SW 1271 (cell line): ENCODE measurements at regions not wholly inside any gene's neighbourhood (a gene's known extent, or its start where the extent isn't known, plus 50 kb on each side); places are given as distances from the start of the nearest gene placed in this dataset.

ENCODE experiments used
- DNase-seq, 2 experiments: peaks; one replicate each; lab custom pipeline; 2025; lab: John Stamatoyannopoulos, UW

DNA sequence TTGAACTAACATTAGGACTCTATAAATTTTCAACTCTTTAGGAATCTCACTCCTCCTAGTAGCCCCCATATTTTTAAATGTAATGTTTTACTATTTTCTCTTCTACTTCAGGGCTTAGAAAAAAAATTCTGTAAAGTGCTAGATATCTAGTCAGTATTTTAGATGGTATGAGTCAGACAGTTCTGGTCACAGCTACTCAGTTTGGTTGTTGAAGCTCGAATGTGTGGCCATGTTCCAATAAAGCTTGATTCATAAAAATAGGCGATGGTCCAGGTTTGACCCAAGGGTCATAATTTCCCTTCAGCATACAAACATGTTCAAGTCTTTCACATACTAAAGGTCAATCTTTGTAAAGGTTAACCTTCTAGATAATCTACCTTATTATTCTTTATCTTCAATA lies 566.0 kb upstream of the CDH18 start:
- no peak for DNase-seq

DNA sequence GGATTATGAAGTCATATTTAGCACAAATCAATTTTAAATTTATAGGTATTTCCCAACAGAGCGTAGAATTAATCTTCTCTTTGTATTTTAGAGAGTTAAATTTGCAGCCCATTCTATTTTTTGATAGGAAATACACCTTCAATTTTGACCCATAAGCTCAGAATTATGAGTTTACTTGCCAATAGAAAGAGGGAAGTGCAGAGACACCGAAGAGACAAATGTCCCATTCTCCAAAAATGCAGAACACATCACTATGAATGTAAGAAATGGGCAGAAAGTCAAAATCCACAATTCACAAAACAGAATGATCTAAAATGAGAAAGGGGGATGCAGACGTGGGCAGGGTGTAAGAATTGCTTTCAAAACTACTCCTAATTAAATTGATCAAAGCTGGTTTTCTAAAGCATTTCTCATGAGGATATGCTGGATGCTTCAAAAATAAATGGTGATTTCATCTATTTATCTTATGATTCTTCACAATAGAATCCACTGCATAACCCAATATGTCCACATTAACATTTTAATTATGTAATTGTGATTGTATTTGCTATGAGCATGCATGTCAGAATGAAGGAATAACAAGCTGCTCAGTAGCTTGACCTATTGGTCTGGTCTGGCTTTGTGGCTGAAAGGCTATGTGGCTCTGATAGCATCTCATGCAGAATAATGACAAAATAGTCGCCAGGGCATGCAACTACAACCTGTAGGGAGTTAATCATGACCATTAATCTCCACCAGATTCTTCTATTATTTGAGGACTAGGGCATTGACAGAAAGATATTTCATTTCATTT lies 550.1 kb upstream of the CDH18 start:
- DNase-seq: no peak

DNA sequence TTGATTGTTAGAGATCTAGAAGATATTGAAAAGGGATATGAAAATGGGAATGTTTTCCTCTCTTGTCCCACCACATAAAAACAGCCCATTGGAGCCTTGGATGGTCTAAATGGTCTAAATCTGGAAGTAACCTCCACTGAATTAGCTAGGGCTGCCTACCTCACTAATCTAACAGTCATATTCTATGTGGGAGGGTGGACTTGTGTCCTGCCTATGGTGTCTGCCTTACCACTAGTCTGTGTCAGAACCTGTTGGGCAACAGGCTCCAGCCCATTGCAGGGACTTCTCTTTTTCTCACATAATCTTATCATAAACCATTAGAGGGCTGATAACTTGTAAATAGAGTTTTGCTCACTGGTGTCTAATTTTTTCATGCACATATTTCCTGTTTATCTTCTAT lies 548.8 kb upstream of the CDH18 start:
- no peak for DNase-seq

DNA sequence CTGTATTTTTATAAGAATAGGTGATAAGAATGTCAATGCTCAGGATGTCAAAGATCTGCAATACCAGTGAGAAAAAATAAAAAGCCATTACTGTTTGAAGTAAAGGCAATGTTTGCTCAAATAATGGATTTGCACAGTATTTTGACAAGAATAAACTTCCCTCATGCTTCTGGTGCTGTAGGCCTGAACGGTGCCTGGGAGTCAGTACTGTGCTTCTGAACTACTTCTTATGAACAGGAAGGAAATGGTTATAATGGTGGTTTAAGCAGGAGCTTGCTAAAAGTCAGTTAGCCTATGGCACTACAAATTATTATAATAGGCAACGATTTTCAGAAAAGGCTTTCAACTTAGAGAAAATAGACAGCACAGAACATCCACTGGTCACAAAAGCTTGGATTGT lies 548.3 kb upstream of the CDH18 start:
- DNase-seq: no peak

DNA sequence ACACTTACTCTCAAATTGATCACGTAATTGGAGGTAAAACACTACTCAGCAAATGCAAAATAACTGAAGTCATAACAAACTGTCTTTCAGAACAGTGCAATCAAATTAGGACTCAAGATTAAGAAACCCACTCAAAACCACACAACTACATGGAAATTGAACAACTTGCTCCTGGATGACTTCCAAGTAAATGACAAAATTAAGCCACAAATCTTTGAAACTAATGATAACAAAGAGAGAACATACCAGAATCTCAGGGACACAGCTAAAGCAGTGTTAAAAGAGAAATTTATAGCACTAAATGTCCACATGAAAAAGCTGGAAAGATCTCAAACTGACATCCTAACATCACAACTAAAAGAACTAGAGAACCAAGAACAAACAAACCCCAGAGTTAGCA lies 540.5 kb upstream of the CDH18 start:
- no peak for DNase-seq

DNA sequence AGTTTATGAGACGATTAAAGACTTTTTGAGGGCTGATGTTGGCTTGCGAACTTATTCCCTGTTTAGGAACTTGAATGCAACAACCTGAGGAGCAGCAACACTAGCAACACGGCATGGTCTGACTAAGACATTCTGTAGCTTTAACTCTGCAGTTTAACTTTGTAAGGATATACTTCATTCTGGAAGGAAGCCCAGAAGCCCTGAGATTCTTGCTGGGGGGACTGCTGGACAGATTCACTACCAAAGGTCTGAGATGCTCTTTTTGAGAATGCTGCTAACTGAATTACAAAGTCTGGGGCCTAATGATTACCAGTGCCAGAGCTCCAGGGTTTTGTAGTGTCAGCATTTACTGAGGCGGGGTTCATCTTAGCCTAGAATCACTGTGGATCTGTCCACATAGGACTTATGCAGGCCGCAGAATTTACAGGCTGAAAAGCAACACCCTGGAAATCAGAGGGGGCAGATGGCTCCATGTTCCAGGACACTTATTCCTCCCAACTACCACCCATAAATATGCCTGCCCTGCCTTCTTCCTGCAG lies 537.1 kb upstream of the CDH18 start:
- no peak for DNase-seq

DNA sequence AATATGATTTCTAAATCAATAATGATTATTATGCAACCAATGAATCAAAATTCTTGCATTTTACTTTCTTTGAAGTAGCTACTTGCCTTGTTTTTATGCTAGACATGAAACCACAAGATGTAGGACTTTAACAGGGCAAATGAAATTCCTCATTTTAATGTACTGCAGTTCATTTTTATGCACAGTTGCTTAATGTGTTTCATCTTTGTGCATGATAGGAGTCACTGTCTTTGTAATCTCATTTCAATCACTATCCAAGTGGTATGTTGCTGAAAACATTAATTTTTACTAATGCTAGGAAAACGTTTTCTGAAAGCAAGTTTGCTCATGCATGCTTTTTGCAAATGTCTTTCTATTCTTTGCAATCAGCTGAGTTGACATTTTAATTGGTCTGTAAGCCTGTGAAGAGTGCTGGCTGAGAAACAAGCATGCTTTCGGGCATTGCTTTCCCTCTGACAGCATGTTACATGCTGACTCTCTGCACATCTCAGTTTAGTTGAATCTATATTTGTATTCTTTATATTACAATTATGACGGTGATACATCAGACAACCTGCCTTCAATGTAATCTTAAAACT lies 535.0 kb upstream of the CDH18 start:
- DNase-seq: no peak

DNA sequence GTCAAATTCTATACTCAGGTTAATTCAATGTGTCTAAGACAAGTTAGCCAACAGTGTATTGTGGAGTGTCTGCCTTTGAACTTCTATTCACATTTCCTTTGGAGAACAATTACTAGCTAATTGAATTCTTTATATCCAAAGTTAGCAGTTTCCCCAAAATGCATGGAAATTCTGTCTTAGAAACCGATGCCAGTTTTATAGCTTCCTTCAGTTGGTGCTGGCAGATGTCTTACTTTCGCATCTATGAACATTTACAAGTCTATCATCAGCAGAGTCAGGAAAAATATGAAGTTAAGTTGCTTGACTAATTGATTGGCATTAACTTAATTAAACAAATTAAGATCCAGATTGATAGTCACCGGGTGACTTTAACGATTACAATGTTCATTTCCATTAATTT lies 527.6 kb upstream of the CDH18 start:
- no peak for DNase-seq

DNA sequence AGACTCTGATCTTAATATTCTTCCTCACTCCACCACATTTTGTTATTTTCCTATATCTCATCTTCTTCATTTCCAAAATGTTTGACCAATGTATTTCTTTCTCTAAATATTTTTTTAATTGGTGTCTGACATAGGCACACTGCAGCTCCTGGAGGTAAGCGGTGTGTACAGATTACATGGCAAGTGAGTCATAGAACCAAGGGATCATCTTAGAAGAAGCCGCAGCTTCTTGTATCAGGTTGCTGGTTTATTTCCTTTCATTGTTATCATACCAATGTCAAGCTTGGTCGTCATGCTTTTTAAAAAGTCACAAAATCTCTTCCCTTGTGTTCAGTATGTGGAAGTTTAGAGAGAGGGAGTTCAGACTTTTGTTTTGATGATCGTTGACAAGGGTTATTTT lies 526.1 kb upstream of the CDH18 start:
- no peak for DNase-seq

DNA sequence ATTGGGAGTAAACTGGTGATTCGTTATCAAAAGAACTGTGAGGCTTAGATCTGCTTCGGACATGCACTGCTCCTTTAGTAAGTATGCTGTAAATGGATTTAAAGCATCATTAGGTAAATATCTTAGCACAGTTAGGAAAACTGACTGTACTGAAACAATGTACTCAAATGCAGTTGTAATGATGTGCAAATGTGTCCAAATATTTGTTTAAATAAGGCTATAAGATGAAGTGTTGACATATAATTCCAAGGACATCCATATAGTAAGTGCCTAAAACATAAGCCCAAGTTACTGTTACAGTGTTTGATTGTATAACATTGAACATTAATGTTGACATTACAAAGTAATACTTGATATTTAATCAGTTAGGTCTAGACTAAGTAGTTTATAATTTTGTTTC lies 512.5 kb upstream of the CDH18 start:
- no peak for DNase-seq

DNA sequence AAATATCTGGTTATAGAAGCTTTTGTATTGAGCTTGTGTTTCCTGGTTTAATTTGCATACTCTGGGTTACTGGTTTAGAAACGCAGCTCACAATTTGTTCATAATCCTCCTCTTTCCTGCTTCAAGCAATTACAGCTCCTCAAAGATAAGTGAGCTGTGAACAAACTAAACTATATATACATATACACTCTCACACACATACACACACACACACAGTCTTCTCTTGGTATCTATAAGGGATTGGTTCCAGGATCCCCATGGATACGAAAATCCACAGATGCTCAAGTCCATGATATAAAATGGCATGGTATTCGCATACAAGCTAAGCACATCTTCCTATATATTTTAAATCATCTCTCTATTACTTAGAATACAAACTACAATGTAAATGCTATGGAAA lies 510.9 kb upstream of the CDH18 start:
- no peak for DNase-seq

DNA sequence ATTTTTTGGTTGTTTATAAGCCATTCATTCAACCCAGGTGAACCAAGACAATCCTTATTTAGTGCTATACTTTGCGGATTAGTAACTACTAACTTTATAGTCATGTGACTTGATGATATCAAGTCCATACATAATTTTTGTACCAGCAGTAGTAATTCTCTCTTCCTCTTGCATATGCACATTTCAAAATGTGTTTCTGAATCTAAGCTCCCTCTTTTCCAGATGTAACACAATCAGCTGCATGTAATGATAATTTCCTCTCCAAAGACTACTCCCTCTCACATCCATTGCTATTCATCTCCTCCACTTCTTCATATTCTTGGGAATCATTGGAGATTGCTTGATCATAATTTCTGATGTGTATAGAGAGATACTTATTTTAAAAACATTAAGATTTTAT lies 510.1 kb upstream of the CDH18 start:
- DNase-seq: no peak

DNA sequence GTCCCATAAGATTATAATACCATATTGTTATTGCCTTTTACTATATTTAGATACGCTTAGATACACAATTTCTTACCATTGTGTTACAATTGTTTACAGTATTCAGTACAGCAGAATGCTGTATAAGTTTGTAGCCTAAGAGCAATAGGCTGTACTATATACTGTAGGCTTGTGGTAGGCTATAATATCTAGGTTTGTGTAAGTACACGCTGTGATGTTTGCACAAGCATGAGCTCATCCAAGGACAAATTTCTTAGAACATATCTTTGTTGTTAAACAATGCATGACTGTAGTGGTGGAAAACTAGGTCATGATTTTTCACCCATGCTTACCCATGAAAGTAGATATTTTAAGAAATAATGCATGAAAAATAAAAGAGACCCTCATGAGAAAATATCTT lies 509.4 kb upstream of the CDH18 start:
- DNase-seq: no peak

DNA sequence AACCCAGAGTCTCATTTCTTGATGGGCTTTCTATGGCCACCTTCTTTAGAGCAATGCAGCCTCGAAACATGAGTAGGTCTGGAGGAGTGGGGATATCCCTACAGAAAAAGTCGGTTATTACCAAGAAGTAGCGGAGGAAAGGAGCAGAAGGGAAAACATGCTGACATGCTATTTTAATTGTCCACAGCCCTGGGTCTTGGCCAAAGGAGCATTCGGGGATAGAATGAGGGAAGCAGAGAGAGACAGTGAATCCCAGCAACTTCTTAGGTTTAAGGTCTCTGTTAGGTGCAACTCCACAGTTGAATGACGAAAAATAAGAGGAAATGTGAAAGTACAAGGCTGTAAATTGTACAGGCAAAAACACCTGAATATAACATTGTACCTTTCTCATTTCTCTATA lies 506.7 kb upstream of the CDH18 start:
- DNase-seq: no peak

DNA sequence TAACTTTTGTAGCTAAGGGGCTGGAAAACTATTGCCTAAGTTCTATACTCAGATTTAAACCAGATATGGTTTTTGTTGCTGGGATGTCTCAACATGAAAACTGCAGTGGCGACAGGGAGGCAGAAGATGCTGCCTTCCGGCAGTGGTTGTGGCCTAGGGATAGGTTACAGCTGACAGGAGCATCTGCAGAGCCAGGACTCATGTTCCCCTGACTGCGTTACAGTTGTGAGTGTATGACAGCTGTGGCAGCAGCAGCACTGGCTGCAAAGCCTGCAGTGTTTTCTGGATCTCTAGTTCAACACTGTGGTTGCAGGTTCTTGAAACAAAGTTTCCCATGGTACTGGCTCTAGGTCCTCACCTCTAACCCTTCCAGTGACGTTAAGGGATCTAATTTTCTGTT lies 498.8 kb upstream of the CDH18 start:
- no peak for DNase-seq

DNA sequence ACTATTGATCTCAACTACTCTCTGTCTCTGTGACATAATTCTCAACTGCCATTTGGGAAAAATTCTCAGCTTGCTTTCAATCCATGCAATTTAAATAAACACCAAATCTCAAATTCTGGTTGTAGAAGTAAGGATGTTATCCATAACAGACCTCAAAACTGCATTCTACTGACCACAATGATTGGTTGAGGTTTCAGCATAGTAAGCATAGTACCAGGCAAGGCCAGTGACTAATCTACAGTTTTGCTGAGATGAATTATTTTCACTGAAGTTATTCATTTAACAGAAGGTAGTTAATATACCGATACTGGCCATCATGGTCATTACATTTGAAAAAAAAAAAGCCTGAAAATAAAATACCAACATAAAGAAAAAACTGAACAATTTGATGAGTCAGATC lies 488.0 kb upstream of the CDH18 start:
- no peak for DNase-seq

DNA sequence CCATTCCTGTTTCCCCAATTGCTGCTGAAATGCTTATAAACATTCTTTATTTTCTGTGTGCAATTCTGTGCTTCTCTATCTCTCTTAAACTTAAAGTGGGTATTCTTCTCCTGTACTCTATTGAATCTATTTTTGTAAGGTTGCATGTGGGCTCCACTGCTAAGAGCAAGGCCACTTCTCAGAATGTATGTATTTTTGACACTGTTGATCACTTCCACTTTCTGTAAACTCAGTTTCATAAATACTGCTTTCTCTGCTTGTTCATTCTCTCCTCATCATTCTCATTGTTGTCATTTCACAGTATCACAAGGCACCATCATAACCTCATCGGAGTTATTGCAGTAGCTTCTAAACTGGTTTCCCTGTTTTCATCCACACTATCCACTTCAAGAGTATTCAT lies 483.0 kb upstream of the CDH18 start:
- no peak for DNase-seq

DNA sequence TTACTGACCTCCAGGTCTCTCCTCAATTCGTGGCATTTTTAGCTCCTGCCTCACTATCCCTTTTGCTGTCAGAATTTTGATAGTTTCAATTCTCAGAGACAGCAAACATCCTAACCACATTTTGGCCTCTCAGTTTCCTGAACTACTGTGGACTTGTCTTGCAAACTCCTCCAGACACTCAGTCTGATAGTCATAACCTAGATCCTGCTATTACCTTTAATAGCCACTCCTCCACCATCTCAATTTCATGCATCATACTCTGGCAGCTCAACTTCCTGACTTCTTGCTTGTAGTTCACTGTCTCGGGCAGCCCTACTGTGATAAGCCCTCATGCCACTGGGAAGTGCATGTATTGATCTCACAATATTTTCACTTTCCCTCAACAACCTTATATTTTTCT lies 481.8 kb upstream of the CDH18 start:
- no peak for DNase-seq

DNA sequence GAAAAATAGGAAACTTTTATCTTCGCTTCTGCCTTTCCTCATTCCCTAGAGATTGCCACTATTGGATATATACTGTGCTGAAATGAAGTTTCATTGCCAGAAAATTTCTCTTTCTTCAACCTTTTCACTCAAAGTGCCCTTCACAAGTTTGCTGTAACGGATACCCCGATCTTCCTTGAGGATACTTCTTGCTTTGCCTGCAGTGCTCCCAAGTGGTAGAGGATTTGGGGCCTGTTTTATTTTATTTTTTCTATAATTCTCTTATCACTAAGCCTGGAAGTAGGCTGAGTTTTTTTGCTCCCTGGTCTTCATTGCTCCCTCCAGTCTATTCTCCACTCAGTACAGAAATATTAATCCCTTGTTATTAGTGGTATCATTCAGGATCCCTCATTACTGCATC lies 481.4 kb upstream of the CDH18 start:
- no peak for DNase-seq

DNA sequence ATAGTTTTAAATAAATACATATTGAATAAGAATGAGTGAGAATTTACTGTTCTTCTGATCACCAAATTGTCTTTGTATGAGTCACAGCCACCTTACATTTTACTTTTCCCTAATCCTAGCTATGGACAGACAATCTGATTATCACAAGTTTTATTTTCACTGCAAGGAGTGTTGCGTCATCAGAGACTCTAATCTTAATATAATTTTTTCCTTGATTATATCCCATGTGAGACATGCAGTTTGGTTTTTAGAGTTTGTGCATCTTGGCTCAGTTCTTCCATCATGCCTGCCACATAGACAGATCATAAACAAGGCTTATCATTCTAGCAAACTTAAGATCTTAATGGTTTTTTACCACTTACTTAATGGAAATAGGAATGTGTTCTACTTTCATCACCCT lies 478.5 kb upstream of the CDH18 start:
- no peak for DNase-seq

DNA sequence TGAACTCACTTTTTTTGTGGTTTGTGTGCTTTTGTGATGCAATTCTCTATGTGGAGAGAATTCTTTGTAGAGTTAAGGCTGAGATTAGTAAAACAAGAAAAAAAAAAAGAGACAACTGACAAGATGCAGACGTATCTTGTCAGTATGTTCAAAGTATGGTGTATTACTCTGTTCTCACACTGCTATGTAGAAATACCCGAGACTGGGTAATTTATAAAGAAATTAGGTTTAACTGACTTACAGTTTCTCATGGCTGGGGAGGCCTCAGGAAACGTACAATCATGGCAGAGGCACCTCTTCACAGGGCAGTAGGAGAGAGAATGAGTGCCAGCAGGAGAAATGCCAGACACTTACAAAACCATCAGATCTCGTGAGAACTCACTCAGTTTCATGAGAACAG lies 475.2 kb upstream of the CDH18 start:
- no peak for DNase-seq

DNA sequence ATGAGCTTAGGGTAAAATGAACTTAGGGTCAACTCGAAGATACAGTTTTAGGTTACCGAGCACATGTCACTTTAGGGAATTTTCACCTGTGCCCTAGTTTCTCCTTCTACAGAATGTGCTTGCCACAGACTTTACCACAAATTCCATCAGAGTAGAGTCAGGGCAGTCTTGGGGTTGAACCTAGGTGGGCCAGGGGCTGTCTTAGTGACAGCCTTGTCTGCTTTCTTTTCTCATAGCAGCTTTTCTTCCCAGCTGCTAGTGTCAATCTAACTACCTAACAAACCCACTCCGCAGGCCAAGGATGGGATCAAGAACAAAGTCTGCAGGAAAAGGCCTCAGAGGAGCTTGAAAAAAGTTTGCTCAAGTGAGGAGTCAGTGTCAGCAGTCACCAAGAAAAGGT lies 458.1 kb upstream of the CDH18 start:
- no peak for DNase-seq

DNA sequence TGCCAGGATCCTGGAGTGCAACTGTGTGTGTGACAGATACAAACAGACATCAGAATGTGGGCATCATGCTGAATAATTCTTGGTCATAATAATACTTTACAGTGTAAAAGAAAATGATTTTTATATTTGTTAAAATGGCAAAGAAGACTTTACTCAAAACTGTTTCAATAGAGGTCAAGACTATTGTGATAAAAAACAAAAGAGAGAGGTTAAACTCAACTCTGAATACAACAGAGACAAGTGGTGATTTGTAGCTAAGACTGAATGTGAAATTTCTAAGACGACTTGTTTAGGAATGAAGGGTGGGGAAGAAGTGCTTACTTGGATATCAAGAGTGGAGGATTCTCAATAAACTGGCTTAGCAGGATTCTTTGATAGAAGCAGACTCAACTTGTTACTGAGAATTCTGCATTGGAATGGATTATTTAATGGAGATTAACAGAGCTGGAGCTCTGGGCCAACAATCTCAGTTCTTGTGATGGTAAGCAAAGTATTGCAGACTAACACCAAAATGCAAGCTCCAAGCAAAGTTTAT lies 457.4 kb upstream of the CDH18 start:
- no peak for DNase-seq

DNA sequence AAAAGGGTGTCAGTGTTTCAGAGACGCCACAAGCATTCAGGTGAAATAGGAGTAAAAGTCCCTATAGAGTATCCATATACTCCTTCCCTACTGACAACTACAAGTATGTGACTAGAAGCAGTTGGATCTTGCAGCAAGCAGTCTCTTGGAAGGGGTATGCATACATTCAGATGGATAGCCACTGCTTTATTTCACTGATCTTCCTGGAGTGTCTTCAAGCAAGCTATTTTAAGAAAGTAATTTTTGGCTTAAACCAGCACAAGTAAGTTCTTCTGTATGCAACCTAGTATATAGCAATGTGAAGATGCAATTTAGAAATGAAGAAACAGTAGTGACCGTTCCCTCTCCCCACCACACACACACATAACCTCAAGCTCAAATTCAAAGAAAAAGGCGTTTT lies 446.8 kb upstream of the CDH18 start:
- DNase-seq: no peak
